Esophagus squamous epithelium (tissue), 5 donors: ENCODE measurements at regions not wholly inside any gene's neighbourhood (a gene's known extent, or its start where the extent isn't known, plus 50 kb on each side); places are given as distances from the start of the nearest gene placed in this dataset.

ENCODE experiments used
- DNase-seq: peaks from one replicate; lab custom pipeline; 2025; lab: John Stamatoyannopoulos, UW
- H3K27ac ChIP-seq, 4 donors: fragments of 200-600 bp; sonication (generic); one replicate each; pipeline ENCODE4 v1.5.1; 2016 to 2019; ENCODE audit warnings: mild to moderate bottlenecking in 1 of 4
- H3K27me3 ChIP-seq, 4 donors: fragments of 200-600 bp; sonication (generic); 1 replicate in 3 of 4; 2 replicates in 1 of 4; pipeline versions ENCODE4 v1.5.1 to v1.6.0; 2017 to 2021; ENCODE audit warnings: antibody characterized with exemption in 1 of 4
- H3K36me3 ChIP-seq, 3 donors: fragments of 200-600 bp; sonication (generic); one replicate each; pipeline ENCODE4 v1.5.1; 2016 to 2019
- H3K4me1 ChIP-seq, 3 donors: fragments of 200-600 bp; sonication (generic); one replicate each; pipeline ENCODE4 v1.5.1; 2017 to 2019
- H3K4me3 ChIP-seq, 4 donors: fragments of 200-600 bp; sonication (generic); 1 replicate in 3 of 4; 2 replicates in 1 of 4; pipeline ENCODE4 v1.5.1; 2016 to 2019; ENCODE audit warnings: mild to moderate bottlenecking in 2 of 4, moderate library complexity in 1 of 4
- H3K9me3 ChIP-seq, 3 donors: fragments of 200-600 bp; sonication (generic); one replicate each; pipeline ENCODE4 v1.5.1; 2016 to 2019
- POLR2A ChIP-seq, 4 donors: fragments of 450-650 bp; IDR thresholded peaks; one replicate each; pipeline ENCODE4 v1.6.1; 2017; ENCODE audit warnings: antibody characterized with exemption in 4 of 4, mild to moderate bottlenecking in 4 of 4, moderate library complexity in 3 of 4
- WGBS, 2 donors: methylation state at CpG; one replicate each; pipeline ENCODE4 v1.1.5; 2018; 5-methylcytosine and 5-hydroxymethylcytosine counted together
- intact Hi-C: fragments of 100-400 bp; cut with DNase I; formaldehyde crosslinking; loops from one replicate; pipeline ENCODE4 v1.15.0; 2022
- TF ChIP-seq, protein P1 (sequence below), 6 experiments: fragments of 450-650 bp in 4 of 6; fragments of 200-600 bp in 2 of 6; sonication (generic) in 2 of 6; IDR thresholded peaks; one replicate each; pipeline ENCODE4 v1.5.1; 2016 to 2019; ENCODE audit warnings: antibody characterized with exemption in 6 of 6, mild to moderate bottlenecking in 4 of 6, moderate library complexity in 4 of 6
- donor health status: DM: yes; HTN: yes; CAD: no.

DNA sequence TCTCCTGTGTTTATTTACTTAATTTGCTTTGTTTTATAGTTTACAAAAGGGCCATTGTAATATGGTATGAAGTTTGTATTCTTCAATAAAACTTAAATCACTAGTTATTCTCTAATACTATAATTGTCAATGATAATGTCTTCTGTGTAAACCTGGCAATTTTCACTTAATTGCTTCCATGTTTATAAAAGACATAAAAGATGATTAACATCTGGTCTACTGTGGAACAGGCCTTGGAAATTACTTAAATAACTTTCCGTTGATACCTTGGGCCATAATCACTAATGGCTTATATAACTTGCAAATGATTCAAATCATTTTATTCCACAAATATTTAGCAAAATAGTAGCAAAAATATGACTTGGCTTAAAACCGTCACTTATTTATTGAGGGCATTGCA is 743.8 kb downstream of the DSC3 start:
- Histone ChIP-seq H3K27ac (no peak overlapping the region), H3K36me3 (no peaks in the 10 kb centered on the region), H3K4me1 (no peaks in the 10 kb centered on the region), H3K27me3 (no peaks in the 10 kb centered on the region), H3K9me3 (no peaks in the 10 kb centered on the region), H3K4me3 (no peak overlapping the region)
- no peak for TF ChIP-seq POLR2A (IDR thresholded peaks at IDR 0.05)
- TF ChIP-seq, protein P1, sequence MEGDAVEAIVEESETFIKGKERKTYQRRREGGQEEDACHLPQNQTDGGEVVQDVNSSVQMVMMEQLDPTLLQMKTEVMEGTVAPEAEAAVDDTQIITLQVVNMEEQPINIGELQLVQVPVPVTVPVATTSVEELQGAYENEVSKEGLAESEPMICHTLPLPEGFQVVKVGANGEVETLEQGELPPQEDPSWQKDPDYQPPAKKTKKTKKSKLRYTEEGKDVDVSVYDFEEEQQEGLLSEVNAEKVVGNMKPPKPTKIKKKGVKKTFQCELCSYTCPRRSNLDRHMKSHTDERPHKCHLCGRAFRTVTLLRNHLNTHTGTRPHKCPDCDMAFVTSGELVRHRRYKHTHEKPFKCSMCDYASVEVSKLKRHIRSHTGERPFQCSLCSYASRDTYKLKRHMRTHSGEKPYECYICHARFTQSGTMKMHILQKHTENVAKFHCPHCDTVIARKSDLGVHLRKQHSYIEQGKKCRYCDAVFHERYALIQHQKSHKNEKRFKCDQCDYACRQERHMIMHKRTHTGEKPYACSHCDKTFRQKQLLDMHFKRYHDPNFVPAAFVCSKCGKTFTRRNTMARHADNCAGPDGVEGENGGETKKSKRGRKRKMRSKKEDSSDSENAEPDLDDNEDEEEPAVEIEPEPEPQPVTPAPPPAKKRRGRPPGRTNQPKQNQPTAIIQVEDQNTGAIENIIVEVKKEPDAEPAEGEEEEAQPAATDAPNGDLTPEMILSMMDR (IDR thresholded peaks at IDR 0.05), result no peak
- DNase-seq, result no peak
- 48 to 56% methylated on average over 2 of the region's 2 CpGs for WGBS, 2 donors
- intact Hi-C loops, result no loop called here

DNA sequence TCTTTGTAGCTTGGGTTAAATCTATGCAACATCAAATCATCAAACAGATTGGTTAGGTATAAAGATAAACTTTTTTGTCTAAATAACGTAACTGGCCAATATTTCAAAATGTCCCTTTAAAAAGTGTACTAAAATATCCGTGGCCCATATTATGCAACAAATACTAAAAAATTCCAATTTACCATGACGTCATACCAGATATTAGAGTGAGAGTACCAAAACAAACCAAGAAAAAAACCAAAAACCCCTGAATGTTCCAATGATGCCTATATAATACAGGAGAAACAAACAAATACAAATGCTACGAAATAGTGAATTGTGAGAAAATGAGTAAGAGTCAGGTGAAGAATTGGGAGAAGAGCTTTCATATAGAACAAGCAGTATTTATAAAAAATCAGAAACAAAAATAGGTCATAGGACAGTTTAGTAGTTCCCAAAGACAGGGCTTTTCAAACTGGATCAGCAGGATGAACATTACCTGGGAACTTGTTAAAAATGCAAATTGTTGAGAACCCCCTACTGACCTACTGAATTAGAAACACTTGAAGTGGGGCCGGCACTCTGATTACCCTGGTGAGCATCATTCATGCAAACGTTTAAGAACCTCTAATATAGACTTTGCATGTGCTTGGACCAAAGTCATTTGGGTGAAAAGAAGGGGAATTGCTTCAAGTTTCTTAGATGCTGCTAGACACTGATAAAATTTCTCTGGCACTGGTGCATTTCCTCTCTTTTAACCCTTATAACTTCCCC is 753.7 kb downstream of the DSC3 start:
- 48 to 49% methylated on average over 6 of the region's 6 CpGs for WGBS, 2 donors
- no peaks in the 10 kb centered on the region for H3K4me1 ChIP-seq
- no peaks in the 10 kb centered on the region for H3K9me3 ChIP-seq
- H3K27ac ChIP-seq, result no peak overlapping the region
- TF ChIP-seq, protein P1 (IDR thresholded peaks at IDR 0.05), result no peak
- no peak for TF ChIP-seq POLR2A (IDR thresholded peaks at IDR 0.05)
- intact Hi-C loops, result no loop called here
- DNase-seq, result no peak
- no peak overlapping the region for H3K4me3 ChIP-seq
- H3K36me3 ChIP-seq, result no peaks in the 10 kb centered on the region
- no peaks in the 10 kb centered on the region for H3K27me3 ChIP-seq

DNA sequence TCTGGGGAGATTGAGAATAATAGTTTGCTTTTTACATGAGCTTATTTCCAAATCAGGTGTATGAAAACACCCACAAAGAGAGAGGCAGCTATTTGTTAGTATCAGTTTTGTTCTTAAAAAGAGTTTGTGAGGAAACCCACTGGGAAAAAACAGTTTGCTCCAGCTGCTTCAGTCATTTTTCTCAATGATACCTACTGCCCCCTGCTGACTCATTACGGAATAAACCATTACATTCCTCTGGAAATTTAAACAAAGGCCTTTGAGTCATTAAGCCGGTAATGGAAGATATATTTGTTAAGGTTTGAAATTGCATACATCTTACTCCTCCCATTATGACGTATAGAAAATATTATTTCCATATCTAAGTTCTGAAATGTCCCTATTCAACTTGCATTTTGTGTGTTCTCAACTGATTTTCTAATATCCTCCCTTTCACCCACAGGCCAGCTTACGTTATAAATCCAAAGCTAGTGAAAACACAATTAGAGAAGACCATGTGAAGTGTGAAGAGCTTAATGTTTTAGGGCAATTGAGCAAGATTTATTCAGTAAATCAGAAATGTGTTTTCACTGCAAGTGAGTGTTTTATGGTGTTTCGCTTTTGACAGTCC is 761.6 kb downstream of the DSC3 start:
- intact Hi-C loops, result no loop called here
- no peaks in the 10 kb centered on the region for H3K9me3 ChIP-seq
- 35 to 42% methylated on average over 5 of the region's 5 CpGs for WGBS, 2 donors
- no peak for TF ChIP-seq POLR2A (IDR thresholded peaks at IDR 0.05)
- TF ChIP-seq, protein P1 (IDR thresholded peaks at IDR 0.05), result peak in 5 of 6 experiments; percentile 23 to 38 (median 27)
- H3K4me3 ChIP-seq, result no peak overlapping the region
- no peak overlapping the region for H3K27ac ChIP-seq
- no peaks in the 10 kb centered on the region for H3K27me3 ChIP-seq
- H3K36me3 ChIP-seq, result no peaks in the 10 kb centered on the region
- DNase-seq, result no peak
- no peaks in the 10 kb centered on the region for H3K4me1 ChIP-seq

DNA sequence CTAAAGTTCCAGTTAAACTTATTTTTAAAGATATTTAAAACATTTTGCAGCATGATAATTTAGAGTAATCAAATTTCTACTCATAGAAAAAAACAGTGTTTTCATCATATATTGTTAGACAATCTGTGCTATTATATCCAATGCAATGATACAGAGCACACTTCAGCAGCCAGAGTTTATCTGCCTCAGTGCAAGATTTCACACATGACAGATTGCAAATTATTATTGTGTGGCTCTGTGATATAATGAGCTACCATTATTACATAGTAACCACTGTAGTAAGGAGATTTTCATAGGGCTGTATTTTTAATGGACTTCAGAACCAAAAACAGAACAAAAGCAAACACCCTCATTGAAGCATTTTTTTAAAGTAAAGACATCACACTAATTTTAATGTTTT is 762.4 kb downstream of the DSC3 start:
- H3K27me3 ChIP-seq, result no peaks in the 10 kb centered on the region
- TF ChIP-seq POLR2A (IDR thresholded peaks at IDR 0.05), result no peak
- TF ChIP-seq, protein P1 (IDR thresholded peaks at IDR 0.05), result no peak
- no peaks in the 10 kb centered on the region for H3K9me3 ChIP-seq
- DNase-seq, result no peak
- intact Hi-C loops, result no loop called here
- H3K36me3 ChIP-seq, result no peaks in the 10 kb centered on the region
- no peak overlapping the region for H3K27ac ChIP-seq
- no peaks in the 10 kb centered on the region for H3K4me1 ChIP-seq
- H3K4me3 ChIP-seq, result no peak overlapping the region

DNA sequence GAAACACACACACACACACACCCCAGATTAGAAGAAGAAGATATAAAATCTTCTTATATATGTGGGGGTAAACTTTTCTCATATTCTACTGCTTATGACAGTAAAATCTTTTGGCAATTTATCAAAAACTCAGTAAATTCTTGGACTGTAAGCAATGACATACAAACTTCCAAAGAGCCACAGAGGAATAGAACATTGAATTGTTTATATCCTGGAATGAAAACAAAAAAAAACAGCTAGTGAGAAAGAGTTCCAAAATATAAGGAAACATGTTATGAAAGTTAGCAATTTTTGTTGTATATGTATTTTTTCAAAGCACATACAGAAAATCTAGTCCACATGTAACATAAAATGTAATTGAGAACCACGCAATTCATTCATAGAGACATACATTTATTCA is 764.9 kb downstream of the DSC3 start:
- Histone ChIP-seq H3K4me1 (no peaks in the 10 kb centered on the region), H3K9me3 (no peaks in the 10 kb centered on the region), H3K4me3 (no peak overlapping the region), H3K27me3 (no peaks in the 10 kb centered on the region), H3K36me3 (no peaks in the 10 kb centered on the region), H3K27ac (no peak overlapping the region)
- intact Hi-C loops, result no loop called here
- 78 to 80% methylated on average over 1 of the region's 1 CpG for WGBS, 2 donors
- no peak for DNase-seq
- TF ChIP-seq, protein P1 (IDR thresholded peaks at IDR 0.05), result no peak
- TF ChIP-seq POLR2A (IDR thresholded peaks at IDR 0.05), result no peak
